ENCODE measurements at regions not wholly inside any gene's neighbourhood (a gene's known extent, or its start where the extent isn't known, plus 50 kb on each side); places are given as distances from the start of the nearest gene placed in this dataset.

DNA sequence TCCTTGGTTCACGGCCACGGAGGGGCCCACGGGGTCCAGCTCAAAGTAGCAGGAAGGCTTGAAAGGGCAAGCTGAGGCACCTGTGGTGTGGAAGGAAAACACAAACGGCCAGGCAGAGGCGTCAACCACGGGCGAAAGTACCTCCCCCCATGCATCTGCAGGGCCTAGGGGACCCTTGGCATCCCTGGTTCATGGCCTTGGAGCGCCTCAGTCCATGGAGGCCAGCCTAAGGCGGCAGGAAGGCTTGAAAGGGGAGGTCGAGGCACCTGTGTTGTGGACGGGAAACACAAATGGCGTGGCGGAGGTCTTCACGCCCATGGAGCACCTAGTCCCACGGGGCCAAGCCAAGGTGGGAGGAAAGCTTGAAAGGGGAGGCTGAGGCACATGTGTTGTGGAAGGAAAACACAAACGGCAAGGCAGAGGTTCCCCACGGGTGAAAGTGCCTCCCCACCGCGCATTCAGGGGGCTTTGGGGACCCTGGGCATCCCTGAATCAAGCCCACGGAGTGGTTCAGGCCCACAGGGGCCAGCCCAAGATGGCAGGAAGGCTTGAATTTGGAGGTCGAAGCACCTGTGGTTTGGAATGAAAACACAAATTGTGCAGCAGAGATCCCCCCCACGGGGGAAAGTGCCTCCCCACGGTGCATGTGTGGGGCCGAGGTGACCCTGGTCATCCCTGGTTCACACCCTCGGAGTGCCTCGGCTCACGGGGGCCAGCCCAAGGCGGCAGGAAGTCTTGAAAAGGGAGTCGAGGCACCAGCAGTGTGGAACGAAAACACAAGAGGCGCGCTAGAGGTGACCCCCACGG lies 380.8 kb downstream of the ALG10 start:
- TF ChIP-seq, protein P1, sequence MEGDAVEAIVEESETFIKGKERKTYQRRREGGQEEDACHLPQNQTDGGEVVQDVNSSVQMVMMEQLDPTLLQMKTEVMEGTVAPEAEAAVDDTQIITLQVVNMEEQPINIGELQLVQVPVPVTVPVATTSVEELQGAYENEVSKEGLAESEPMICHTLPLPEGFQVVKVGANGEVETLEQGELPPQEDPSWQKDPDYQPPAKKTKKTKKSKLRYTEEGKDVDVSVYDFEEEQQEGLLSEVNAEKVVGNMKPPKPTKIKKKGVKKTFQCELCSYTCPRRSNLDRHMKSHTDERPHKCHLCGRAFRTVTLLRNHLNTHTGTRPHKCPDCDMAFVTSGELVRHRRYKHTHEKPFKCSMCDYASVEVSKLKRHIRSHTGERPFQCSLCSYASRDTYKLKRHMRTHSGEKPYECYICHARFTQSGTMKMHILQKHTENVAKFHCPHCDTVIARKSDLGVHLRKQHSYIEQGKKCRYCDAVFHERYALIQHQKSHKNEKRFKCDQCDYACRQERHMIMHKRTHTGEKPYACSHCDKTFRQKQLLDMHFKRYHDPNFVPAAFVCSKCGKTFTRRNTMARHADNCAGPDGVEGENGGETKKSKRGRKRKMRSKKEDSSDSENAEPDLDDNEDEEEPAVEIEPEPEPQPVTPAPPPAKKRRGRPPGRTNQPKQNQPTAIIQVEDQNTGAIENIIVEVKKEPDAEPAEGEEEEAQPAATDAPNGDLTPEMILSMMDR (conservative IDR thresholded peaks at IDR 0.05; ENCODE audit: low read length), result no peak
- TF ChIP-seq EZH2phosphoT487 (IDR thresholded peaks at IDR 0.05; ENCODE audit: borderline replicate concordance), result no peak

All from Loucy (cell line).